ENCODE measurements at regions not wholly inside any gene's neighbourhood (a gene's known extent, or its start where the extent isn't known, plus 50 kb on each side); places are given as distances from the start of the nearest gene placed in this dataset.

DNA sequence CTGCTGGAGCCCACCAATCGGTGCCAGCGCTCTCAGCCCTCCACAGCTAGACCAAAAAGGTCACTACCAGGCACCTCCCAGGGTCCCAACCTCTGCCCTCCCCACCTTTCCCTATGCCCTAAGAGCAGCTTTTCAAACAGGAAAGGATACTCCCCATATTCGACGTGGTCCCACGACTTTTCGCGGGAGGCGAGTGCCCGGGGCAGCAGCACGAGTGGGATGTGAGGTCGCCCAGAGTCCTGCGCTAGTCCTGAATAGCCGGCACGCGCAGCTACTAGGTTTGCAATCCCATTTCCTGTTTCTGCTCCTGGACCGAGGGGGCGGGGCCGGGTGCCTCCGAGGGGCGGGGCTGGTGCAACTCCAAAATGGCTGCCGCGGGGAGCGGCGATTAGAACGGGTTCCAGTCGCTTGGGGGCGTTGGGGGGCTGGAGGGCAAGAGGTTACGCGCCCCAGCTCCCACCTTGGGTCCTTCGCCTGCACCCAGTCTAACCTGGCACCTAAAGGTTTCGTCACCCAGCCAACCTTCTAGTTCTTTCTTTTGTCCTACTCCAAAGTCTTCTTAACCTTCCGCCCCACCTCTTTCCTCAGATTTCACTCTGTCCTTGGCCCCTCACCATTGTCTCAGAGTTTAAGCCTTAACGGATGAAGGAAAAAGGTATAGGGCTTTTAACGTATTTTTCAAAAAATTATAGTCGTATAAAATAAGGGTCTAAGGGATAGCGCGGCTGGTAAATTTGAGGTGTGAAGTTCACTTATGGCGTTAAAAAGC, 85.0 kb upstream of the TENT5D start:
- Histone ChIP-seq H3K9ac (replicated peaks; ENCODE audit: extremely low read depth, insufficient read depth, low read length) (no peak overlapping the region), H4K20me1 (replicated peaks; ENCODE audit: control insufficient read depth, extremely low read depth, insufficient read depth, low read length) (no peaks in the 10 kb centered on the region), H3K4me1 (ENCODE audit: control insufficient read depth, extremely low read depth, insufficient read depth, low read length) (no peaks in the 10 kb centered on the region), H3K9me3 (replicated peaks; ENCODE audit: control insufficient read depth, insufficient read depth, low read length) (no peaks in the 10 kb centered on the region), H3K27me3 (ENCODE audit: control insufficient read depth in 2 of 2, insufficient read depth in 2 of 2, low read length in 2 of 2) (no peaks in the 10 kb centered on the region), H3K36me3 (ENCODE audit: control insufficient read depth in 2 of 2, extremely low read depth in 1 of 2, insufficient read depth in 2 of 2, low read length in 2 of 2) (no peaks in the 10 kb centered on the region), H3K4me3 (replicated peaks in 1 of 3; ENCODE audit: insufficient read depth in 1 of 3, low read depth in 1 of 3, low read length in 3 of 3) (no peak overlapping the region), H3K4me2 (ENCODE audit: insufficient read depth, low read length) (no peak overlapping the region), H3K9me1 (replicated peaks; ENCODE audit: control insufficient read depth, extremely low read depth, insufficient read depth, low read length) (no peaks in the 10 kb centered on the region), H3K27ac (ENCODE audit: insufficient read depth, low read depth, low read length) (no peak overlapping the region), H3K79me2 (ENCODE audit: control insufficient read depth, insufficient read depth, low read length) (no peaks in the 10 kb centered on the region), H2AFZ (ENCODE audit: low read depth, low read length) (no peak overlapping the region)
- CTCF ChIA-PET: no interaction called here
- dilution Hi-C loops (cut with MboI; ENCODE audit: extremely low pct_ligation_motif_present, low sequenced_read_pairs): no loop called here
- no TSS peak for BruUV-seq (replicated peaks)
- TF ChIP-seq EZH2 (IDR thresholded peaks at IDR 0.05; ENCODE audit: borderline replicate concordance, low read depth, low read length, severe bottlenecking) (no peak), POLR2A (IDR thresholded peaks at IDR 0.05; ENCODE audit: low read depth, low read length) (no peak), FOS (IDR thresholded peaks at IDR 0.05; ENCODE audit: borderline replicate concordance, insufficient read depth, low read length) (no peak), GATA2 (IDR thresholded peaks at IDR 0.05; ENCODE audit: insufficient read depth, insufficient read length, low read depth, low read length) (no peak), JUN (IDR thresholded peaks at IDR 0.05; ENCODE audit: borderline replicate concordance, insufficient read depth, insufficient read length, low read depth) (no peak), MYC (IDR thresholded peaks at IDR 0.05; ENCODE audit: low read depth, low read length) (no peak), POLR2AphosphoS5 (IDR thresholded peaks at IDR 0.05; ENCODE audit: insufficient read depth, low read depth, low read length) (no peak)
- TF ChIP-seq, protein P1, sequence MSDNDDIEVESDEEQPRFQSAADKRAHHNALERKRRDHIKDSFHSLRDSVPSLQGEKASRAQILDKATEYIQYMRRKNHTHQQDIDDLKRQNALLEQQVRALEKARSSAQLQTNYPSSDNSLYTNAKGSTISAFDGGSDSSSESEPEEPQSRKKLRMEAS (IDR thresholded peaks at IDR 0.05; ENCODE audit: insufficient read depth, insufficient read length): no peak
- TF ChIP-seq, protein P2, sequence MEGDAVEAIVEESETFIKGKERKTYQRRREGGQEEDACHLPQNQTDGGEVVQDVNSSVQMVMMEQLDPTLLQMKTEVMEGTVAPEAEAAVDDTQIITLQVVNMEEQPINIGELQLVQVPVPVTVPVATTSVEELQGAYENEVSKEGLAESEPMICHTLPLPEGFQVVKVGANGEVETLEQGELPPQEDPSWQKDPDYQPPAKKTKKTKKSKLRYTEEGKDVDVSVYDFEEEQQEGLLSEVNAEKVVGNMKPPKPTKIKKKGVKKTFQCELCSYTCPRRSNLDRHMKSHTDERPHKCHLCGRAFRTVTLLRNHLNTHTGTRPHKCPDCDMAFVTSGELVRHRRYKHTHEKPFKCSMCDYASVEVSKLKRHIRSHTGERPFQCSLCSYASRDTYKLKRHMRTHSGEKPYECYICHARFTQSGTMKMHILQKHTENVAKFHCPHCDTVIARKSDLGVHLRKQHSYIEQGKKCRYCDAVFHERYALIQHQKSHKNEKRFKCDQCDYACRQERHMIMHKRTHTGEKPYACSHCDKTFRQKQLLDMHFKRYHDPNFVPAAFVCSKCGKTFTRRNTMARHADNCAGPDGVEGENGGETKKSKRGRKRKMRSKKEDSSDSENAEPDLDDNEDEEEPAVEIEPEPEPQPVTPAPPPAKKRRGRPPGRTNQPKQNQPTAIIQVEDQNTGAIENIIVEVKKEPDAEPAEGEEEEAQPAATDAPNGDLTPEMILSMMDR (IDR thresholded peaks at IDR 0.05; ENCODE audit: extremely low read depth in 1 of 2, insufficient read depth in 1 of 2, low read depth in 1 of 2, low read length in 2 of 2): no peak
- intact Hi-C loops (cut with micrococcal nuclease): no loop called here
- DNase-seq (ENCODE audit: low read depth, low spot score): no peak
- POLR2A ChIA-PET: no interaction called here
- no peak for FAIRE-seq
